PFSK-1 (cell line): ENCODE measurements at regions not wholly inside any gene's neighbourhood (a gene's known extent, or its start where the extent isn't known, plus 50 kb on each side); places are given as distances from the start of the nearest gene placed in this dataset.

Experiments
- POLR2AphosphoS5 ChIP-seq: IDR thresholded peaks from 2 replicates; pipeline ENCODE4 v1.6.1; 2012; ENCODE audit warnings: low read depth, mild to moderate bottlenecking, control low read depth, low read length, moderate library complexity
- REST ChIP-seq, 2 experiments: IDR thresholded peaks; 2 replicates each; pipeline versions ENCODE4 v1.6.1 to v1.8.0; 2011 to 2012; ENCODE audit warnings: low read depth in 2 of 2, low read length in 2 of 2, control low read depth in 1 of 2, inconsistent platforms in 1 of 2, mild to moderate bottlenecking in 1 of 2, moderate library complexity in 1 of 2; ENCODE audit not compliant: insufficient read depth in 1 of 2
- SIN3A ChIP-seq: IDR thresholded peaks from 2 replicates; pipeline ENCODE4 v1.6.1; 2012; ENCODE audit warnings: mild to moderate bottlenecking, low read length, moderate library complexity, borderline replicate concordance; ENCODE audit not compliant: insufficient read depth

- no peak for TF ChIP-seq POLR2AphosphoS5
- TF ChIP-seq SIN3A, result no peak
- no peak for TF ChIP-seq REST (IDR thresholded peaks at IDR 0.05; ENCODE audit: insufficient read depth in 1 of 2, low read depth in 2 of 2, low read length in 2 of 2)
Observed at GRCh38 chr21:38667291-38667870, 138.3 kb upstream of the ETS2 start.
